GM19372 (cell line): ENCODE measurements at regions not wholly inside any gene's neighbourhood (a gene's known extent, or its start where the extent isn't known, plus 50 kb on each side); places are given as distances from the start of the nearest gene placed in this dataset.

Experiments used
- ATAC-seq: cut with Tn5 transposase; IDR thresholded peaks from one replicate; pipeline ENCODE4 v1.9.1; 2021; ENCODE audit warnings: mild to moderate bottlenecking, low read depth, moderate library complexity; ENCODE audit not compliant: unreplicated experiment

- ATAC-seq: no peak
Observed at GRCh38 chr5:1672396-1672795, 127.2 kb downstream of the MRPL36 start.

DNA sequence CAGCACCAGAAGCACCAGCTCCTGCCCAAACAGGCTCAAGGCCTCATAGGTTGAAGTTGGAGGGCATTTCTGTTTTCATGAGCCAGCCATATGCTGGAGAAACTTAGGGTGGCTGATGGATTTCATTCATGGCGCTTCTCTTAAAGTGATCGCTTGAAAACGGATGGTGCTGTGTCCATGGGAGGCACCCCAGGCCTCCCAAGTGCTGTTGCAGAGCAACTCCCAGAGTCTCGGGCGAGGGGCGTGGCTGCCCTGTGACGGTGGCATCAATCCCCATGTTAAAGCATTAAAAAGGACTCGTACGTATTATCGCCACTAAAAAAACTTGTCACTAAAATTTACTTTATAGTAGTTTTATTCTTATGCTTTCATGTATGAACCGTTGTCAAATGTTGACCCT is 128.3 kb downstream of the MRPL36 start:
- no peak for ATAC-seq

DNA sequence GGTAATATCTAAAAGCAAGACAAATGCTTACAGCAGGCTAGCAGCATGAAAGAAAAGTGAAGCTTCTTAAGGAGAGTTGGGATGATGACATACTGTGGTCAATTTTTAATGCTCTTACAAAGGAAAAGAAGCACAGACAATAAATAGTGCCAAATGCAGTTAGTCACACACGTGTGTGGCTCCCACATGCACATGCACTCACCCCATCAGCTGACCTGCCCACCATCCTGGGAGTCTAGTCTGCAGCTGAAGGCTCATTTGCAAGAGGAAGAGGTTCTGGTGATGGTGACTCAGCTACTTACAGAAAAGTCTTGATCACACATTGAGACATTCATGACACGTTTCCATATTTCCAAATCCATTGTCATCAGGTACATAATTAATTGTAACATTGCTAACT is 129.3 kb downstream of the MRPL36 start:
- ATAC-seq: no peak

DNA sequence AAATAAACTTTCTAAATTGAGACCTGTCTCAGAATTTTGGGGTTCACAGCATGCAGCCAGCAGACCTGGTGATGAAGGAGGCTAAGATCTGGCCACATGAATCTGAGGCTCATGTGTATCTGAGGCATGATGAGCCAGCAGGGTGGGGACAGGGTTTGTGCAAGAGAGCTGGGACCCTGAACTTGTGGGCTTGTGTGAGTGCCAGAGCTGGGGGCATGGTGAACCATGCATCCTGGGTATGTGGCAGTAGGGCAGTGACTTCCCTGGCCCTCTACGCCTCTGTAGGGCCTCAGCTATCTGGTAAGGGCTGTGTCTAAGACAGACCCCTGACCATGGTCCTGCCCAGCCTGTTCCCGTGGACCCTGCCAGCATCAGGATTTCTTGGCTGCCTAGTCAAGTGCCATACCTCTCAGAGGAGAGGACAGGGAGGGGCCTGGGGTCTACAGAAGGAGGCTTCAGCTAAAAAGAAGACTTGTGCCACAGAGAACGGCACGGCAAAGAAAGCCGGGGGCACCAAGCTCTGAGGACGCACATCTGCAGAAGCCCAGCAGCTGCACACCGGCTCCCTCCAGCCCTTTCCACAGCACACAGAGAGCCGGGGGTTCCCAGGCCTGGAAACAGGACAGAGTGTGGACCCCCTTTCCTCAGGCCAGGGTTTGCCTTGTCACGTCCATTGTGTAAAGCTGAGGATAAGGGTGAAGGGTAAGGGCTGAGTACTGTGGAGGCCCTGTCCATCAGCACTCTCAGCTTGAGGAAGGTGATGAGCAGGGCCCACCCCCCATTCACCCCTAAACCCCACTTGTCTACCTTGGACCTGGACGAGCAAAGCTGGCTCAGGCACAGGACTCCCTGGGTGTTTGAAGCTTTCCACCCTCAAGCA is 130.1 kb downstream of the MRPL36 start:
- ATAC-seq: no peak

DNA sequence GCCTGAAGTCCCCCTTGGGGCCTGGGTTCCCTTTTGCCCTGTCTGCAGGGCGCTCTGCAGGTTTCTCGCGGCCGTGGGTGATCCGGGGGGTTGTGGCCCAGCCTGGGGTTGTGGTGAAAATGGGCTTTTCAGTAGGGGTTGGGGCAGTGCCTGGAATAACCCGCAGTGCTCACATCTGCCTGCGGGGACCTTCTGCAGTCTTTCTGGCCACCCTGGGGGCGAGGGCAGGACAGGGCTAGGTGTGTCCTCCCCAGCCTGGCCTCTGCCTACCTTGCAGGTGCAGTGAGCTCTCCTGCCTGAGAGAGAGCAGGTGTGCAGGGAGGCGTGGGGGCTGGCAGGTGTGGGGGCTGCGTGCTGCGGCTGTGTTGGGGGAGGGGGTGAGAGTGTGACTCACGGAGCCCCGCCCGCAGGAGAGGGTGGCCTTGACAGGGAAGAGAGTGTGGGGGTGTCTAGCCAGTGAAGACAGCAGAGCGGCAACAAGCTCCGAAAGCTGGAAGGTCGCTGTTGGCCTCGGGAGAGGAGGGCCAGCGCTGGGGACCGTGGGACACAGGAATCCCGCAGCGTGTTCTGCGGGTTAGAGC is 131.4 kb downstream of the MRPL36 start:
- no peak for ATAC-seq

- ATAC-seq: no peak
Observed at GRCh38 chr5:1667648-1668140, 131.9 kb downstream of the MRPL36 start.

- ATAC-seq: no peak
Observed at GRCh38 chr5:1666812-1667588, 132.6 kb downstream of the MRPL36 start.

DNA sequence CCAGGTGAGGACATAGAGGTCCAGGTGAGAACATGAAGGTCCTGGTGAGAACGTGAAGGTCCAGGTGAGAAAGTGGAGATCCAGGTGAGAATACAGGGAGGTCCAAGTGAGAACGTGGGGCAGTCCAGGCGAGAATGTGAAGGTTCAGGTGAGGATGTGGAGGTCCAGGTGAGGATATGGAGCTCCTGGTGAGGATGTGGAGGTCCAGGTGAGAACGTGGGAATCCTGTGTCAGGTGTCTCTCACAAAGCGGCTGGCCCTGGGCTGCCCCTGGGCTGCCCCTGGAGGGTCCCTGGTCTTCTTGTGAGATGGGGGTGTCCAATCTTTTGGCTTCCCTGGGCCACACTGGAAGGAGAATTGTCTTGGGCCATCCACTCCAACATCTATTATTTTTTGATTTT is 133.4 kb downstream of the MRPL36 start:
- ATAC-seq: no peak

GRCh38 chr5:1665803-1666202 is 133.8 kb downstream of the MRPL36 start:
- ATAC-seq: no peak

GRCh38 chr5:1665231-1665630 is 134.4 kb downstream of the MRPL36 start:
- no peak for ATAC-seq

DNA sequence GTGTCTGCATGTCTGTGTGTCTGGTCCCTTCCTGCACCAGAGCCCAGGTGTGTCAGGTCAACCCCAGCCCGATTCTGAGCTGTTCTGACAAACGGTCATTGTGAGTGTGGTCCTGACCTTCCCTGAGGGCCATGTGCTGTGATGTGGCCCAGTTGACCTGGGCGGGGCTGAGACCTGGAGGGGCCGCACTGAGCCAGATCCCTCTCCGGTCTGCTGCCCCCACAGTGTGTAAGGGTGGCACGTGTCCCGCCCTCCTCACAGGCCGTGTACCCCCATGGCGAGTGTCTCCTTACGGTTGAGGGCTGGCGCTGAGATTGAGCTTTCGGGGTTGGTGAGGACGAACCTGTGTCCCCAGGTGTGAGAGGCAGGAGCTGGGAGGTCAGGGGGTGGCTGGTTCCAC is 136.5 kb downstream of the MRPL36 start:
- ATAC-seq: no peak

GRCh38 chr5:1662559-1663085 is 137.0 kb downstream of the MRPL36 start:
- ATAC-seq: no peak

- ATAC-seq: no peak
Observed at GRCh38 chr5:1661831-1662558, 137.6 kb downstream of the MRPL36 start.

DNA sequence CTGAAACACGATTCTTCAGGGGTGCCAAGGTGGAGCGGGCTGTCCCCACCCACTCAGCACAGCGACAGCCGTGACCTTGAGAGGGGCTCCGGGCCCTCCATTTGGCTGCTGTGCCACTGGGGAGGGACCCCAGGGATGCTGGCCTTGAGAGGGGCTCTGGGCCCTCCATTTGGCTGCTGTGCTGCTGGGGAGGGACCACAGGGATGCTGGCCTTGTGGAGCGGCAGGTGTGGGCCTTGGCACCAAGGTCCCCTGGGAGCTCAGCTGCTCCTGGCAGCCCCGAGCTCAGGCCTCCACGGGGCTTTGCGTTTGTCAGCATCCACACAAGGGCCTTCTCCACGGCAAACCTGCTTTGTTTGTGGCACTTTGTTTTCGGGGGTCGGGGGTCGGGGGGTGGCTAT is 137.6 kb upstream of the LPCAT1 start:
- no peak for ATAC-seq

DNA sequence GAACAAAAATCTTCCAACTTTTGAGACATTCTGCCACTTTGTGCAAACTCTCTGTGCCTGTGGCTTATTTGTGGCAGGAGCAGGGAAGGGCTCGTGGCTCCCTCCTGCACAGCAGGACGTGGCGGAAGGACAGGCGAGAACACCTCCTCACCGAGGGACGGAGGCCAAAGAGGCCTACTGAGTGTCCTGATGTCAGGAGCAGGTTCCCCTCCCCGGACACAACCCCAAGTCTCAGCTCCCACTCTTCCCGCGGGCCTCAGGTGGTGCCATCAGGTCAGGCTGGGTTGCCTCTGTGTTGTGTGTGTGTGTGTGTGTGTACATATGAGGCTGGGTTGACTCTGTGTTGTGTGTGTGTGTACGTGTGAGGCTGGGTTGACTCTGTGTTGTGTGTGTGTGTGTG is 136.8 kb upstream of the LPCAT1 start:
- ATAC-seq: no peak

DNA sequence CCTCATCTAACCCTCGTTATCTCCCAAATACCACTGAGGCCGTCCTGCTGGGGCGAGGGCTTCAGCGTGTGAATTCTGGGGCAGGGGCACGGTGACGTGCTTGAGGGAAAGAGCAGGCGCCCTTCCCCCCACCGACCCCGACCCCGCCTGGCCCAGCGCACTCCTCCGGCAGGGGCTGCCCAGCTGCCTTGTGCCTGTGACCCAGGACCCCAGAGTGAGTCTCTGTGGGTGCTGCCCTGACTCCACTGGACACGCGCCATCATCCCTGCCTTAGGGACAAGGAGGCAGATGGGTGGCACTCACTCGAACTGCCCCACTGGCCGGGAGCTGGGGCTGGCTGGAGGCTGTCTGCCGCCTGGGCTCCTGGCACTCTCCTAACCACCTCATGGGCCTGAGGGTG is 136.2 kb upstream of the LPCAT1 start:
- ATAC-seq: no peak

GRCh38 chr5:1659100-1659981 is 135.6 kb upstream of the LPCAT1 start:
- no peak for ATAC-seq

DNA sequence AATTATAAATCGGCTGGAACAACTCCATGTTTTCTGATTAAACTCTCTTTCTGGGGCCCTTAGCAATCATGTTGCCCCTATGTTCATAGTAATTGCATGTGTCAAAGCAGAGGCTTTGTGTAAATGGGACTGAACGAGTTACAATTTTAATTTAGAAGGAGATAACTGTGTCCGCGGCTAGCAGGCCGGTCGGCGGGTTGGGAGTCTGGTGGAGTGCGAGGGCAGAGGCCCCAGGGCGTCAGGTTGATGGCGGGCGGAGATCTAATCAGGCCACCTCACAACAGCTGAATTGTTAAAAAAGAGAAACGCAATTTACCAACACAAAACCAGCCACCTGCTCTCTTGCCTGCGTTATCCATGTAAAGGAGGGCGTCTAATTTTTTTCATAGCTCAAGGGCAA is 134.9 kb upstream of the LPCAT1 start:
- ATAC-seq: no peak

GRCh38 chr5:1657161-1657741 is 133.5 kb upstream of the LPCAT1 start:
- ATAC-seq: no peak
